ENCODE measurements at regions not wholly inside any gene's neighbourhood (a gene's known extent, or its start where the extent isn't known, plus 50 kb on each side); places are given as distances from the start of the nearest gene placed in this dataset.

- TF ChIP-seq TAF1 (IDR thresholded peaks at IDR 0.05; ENCODE audit: borderline replicate concordance, insufficient read depth, low read length): no peak
- TF ChIP-seq REST (IDR thresholded peaks at IDR 0.05; ENCODE audit: insufficient read depth in 1 of 2, low read depth in 2 of 2, low read length in 2 of 2): no peak
- TF ChIP-seq POLR2AphosphoS5 (IDR thresholded peaks at IDR 0.05; ENCODE audit: low read depth, low read length): no peak
- no peak for TF ChIP-seq SIN3A (IDR thresholded peaks at IDR 0.05; ENCODE audit: borderline replicate concordance, insufficient read depth, low read length)
- no peak for TF ChIP-seq FOXP2 (optimal IDR thresholded peaks at IDR 0.05; ENCODE audit: borderline replicate concordance, extremely low read depth, extremely low read length, insufficient read depth)
Measured at GRCh38 chr4:24680746-24681448, 96.5 kb upstream of the DHX15 start.

DNA sequence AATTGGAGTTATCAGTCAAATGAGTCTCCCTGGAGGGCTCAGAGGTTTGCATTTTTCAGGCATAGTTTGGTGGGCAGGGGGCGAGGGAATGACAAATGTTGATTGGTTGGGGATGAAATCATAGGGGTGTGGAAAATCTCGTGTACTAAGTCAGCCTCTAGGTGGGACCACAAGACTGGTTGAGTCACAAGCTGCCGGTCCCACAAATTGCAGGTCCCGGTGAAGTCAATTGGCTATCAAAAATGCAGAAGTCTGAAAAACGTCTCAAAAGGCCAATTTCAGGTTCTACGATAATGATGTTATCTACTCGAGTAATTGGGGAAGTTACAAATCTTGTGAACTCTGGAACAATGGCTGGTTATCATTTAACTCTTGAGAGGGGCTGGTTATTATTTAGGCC lies 98.8 kb upstream of the DHX15 start:
- TF ChIP-seq POLR2AphosphoS5 (IDR thresholded peaks at IDR 0.05; ENCODE audit: low read depth, low read length) (no peak), REST (IDR thresholded peaks at IDR 0.05; ENCODE audit: insufficient read depth in 1 of 2, low read depth in 2 of 2, low read length in 2 of 2) (no peak), FOXP2 (optimal IDR thresholded peaks at IDR 0.05; ENCODE audit: borderline replicate concordance, extremely low read depth, extremely low read length, insufficient read depth) (no peak), SIN3A (IDR thresholded peaks at IDR 0.05; ENCODE audit: borderline replicate concordance, insufficient read depth, low read length) (no peak), TAF1 (IDR thresholded peaks at IDR 0.05; ENCODE audit: borderline replicate concordance, insufficient read depth, low read length) (no peak)

DNA sequence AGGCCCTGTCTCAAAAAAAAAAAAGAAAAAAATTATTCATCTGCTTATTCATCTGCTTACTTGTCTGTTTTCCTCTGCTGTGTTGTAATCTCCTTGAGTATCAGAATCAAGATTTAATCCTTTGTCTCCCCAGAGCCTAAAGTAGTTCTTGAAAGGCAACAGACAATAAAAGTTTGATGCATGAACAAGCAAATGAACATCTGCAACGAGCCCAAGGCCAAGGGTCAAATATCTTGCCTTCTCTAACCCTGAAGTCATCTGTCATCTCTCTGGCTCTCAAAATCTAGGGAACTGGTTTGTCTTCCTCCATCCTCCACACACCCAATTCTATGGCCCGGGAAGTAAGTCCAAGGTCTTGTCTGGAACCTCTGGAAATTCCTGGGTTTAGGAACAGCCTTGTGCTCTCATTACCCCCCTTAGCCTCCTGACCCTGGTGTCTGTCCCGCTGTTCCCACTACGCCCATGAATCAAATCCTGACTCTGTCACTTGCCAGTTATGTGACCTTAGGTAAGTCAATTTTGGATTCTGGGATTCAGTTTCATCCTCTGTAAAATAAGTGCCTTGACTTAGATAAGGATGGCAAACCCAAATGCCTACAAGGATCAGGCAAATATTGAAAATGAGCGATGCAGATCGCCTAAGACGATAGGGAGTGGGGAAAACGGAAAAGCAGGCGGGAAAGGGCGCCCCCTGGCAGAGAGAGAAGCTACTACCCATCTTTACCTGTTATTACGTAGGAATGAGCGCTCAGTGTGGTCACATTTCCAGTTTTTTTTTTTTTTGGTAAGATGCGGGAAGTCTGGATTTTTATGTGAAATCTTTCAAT lies 102.7 kb upstream of the DHX15 start:
- no peak for TF ChIP-seq POLR2AphosphoS5 (IDR thresholded peaks at IDR 0.05; ENCODE audit: low read depth, low read length)
- no peak for TF ChIP-seq SIN3A (IDR thresholded peaks at IDR 0.05; ENCODE audit: borderline replicate concordance, insufficient read depth, low read length)
- no peak for TF ChIP-seq REST (IDR thresholded peaks at IDR 0.05; ENCODE audit: insufficient read depth in 1 of 2, low read depth in 2 of 2, low read length in 2 of 2)

DNA sequence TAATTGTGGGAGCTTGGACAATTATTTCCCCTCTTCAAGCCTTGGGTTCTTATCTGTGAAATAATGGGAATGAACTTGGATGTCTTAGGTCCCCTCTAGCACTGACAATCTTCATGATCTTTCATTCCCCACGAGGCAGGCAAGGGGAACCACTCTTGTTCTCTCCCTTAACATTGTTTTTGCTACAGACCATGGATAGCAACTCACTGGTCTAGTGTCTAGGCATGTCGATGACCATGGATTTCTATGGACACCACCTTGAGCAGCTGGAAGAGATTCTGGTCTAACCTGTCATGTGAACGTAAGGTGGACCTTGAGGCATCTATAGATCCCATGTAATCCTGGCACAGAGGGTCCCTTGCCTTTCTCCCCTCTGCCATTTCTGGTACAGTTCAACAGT lies 104.1 kb upstream of the DHX15 start:
- TF ChIP-seq REST (IDR thresholded peaks at IDR 0.05; ENCODE audit: insufficient read depth in 1 of 2, low read depth in 2 of 2, low read length in 2 of 2): peak in 1 of 2 experiments; percentile 67; a peak in 1 of 4 replicates
- TF ChIP-seq FOXP2 (optimal IDR thresholded peaks at IDR 0.05; ENCODE audit: borderline replicate concordance, extremely low read depth, extremely low read length, insufficient read depth): no peak
- TF ChIP-seq POLR2AphosphoS5 (IDR thresholded peaks at IDR 0.05; ENCODE audit: low read depth, low read length): no peak

Data from PFSK-1 (cell line).